GM23338 (cell line): ENCODE measurements at regions not wholly inside any gene's neighbourhood (a gene's known extent, or its start where the extent isn't known, plus 50 kb on each side); places are given as distances from the start of the nearest gene placed in this dataset.

Experiments
- ATAC-seq: fragments of 200-7000 bp; cut with Tn5 transposase; 3 replicates; pipeline ENCODE4 v1.9.1; 2020
- DNase-seq: peaks from one replicate; pipeline ENCODE4 v3.0.0-alpha.2; 2015; ENCODE audit warnings: low spot score
- H2AFZ ChIP-seq: fragments of 200-600 bp; sonication (generic); 2 replicates; pipeline ENCODE4 v1.8.0; 2016; ENCODE audit warnings: antibody characterized with exemption, mild to moderate bottlenecking, moderate library complexity
- H3F3A ChIP-seq: fragments of 200-600 bp; sonication (generic); replicated peaks from 2 replicates; pipeline ENCODE4 v1.8.0; 2017; ENCODE audit warnings: antibody characterized with exemption, mixed run types, low read depth
- H3K27ac ChIP-seq: fragments of 200-600 bp; sonication (generic); 2 replicates; pipeline ENCODE4 v1.6.1; 2016; ENCODE audit warnings: low read depth
- H3K27me3 ChIP-seq: fragments of 200-600 bp; sonication (generic); 2 replicates; pipeline ENCODE4 v1.8.0; 2016; ENCODE audit warnings: mild to moderate bottlenecking, mixed run types, moderate library complexity; ENCODE audit not compliant: insufficient read depth
- H3K36me3 ChIP-seq: fragments of 200-600 bp; sonication (generic); 2 replicates; pipeline ENCODE4 v1.8.0; 2016; ENCODE audit warnings: mild to moderate bottlenecking; ENCODE audit not compliant: insufficient read depth
- H3K4me1 ChIP-seq: fragments of 200-600 bp; sonication (generic); 2 replicates; pipeline ENCODE4 v1.8.0; 2016; ENCODE audit warnings: mild to moderate bottlenecking, moderate library complexity; ENCODE audit not compliant: insufficient read depth
- H3K4me2 ChIP-seq: fragments of 200-600 bp; sonication (generic); 2 replicates; pipeline ENCODE4 v1.7.1; 2017; ENCODE audit warnings: mixed run types
- H3K4me3 ChIP-seq: fragments of 200-600 bp; sonication (generic); 2 replicates; pipeline ENCODE4 v1.6.1; 2016; ENCODE audit warnings: mixed run types
- H3K79me2 ChIP-seq: fragments of 200-600 bp; sonication (generic); replicated peaks from 2 replicates; pipeline ENCODE4 v1.8.0; 2017; ENCODE audit warnings: mild to moderate bottlenecking; ENCODE audit not compliant: insufficient read depth
- H3K9me2 ChIP-seq: fragments of 200-600 bp; sonication (generic); 2 replicates; pipeline ENCODE4 v1.8.0; 2017; ENCODE audit not compliant: insufficient read depth
- H4K20me1 ChIP-seq: fragments of 200-600 bp; sonication (generic); replicated peaks from 2 replicates; pipeline ENCODE4 v1.8.0; 2017; ENCODE audit warnings: mild to moderate bottlenecking; ENCODE audit not compliant: insufficient read depth
- H3K27ac Mint-ChIP-seq: 2 replicates; pipeline ENCODE4 v1.8.0; 2020; ENCODE audit warnings: inconsistent platforms, mild to moderate bottlenecking, moderate library complexity, mixed read lengths
- H3K27me3 Mint-ChIP-seq: 3 replicates; pipeline ENCODE4 v1.8.0; 2022; ENCODE audit warnings: low read depth, mild to moderate bottlenecking, moderate library complexity, mixed read lengths, inconsistent platforms; ENCODE audit not compliant: insufficient read depth, poor library complexity
- H3K36me3 Mint-ChIP-seq: 3 replicates; pipeline ENCODE4 v1.8.0; 2021; ENCODE audit warnings: low read depth, mild to moderate bottlenecking, inconsistent platforms, moderate library complexity, mixed read lengths
- H3K4me1 Mint-ChIP-seq: 3 replicates; pipeline ENCODE4 v1.8.0; 2020; ENCODE audit warnings: mild to moderate bottlenecking, inconsistent platforms, mixed read lengths
- H3K4me3 Mint-ChIP-seq: 3 replicates; pipeline ENCODE4 v1.8.0; 2021; ENCODE audit warnings: moderate library complexity, mild to moderate bottlenecking, inconsistent platforms, mixed read lengths
- H3K9me3 Mint-ChIP-seq: 3 replicates; pipeline ENCODE4 v1.8.0; 2020; ENCODE audit warnings: moderate library complexity, mild to moderate bottlenecking, inconsistent platforms, mixed read lengths
- CREB1 ChIP-seq: fragments of 250-450 bp; sonication (Bioruptor Pico); IDR thresholded peaks from 2 replicates; pipeline ENCODE4 v1.5.0; 2020; ENCODE audit warnings: low read depth, mild to moderate bottlenecking, moderate library complexity
- EZH2 ChIP-seq: fragments of 200-600 bp; sonication (generic); IDR thresholded peaks from one replicate; pipeline ENCODE4 v1.8.0; 2017; ENCODE audit warnings: antibody characterized with exemption, mild to moderate bottlenecking, low read depth; ENCODE audit not compliant: unreplicated experiment
- JUNB ChIP-seq: IDR thresholded peaks from one replicate; pipeline ENCODE4 v1.6.1; 2016; ENCODE audit warnings: antibody characterized with exemption; ENCODE audit not compliant: unreplicated experiment
- REST ChIP-seq: IDR thresholded peaks from one replicate; pipeline ENCODE4 v1.6.1; 2018; ENCODE audit warnings: antibody characterized with exemption; ENCODE audit not compliant: unreplicated experiment
- ZNF114 ChIP-seq: fragments of 250-450 bp; sonication (Bioruptor Pico); IDR thresholded peaks from 2 replicates; pipeline ENCODE4 v1.5.0; 2020; ENCODE audit warnings: mild to moderate bottlenecking, moderate library complexity
- ZNF331 ChIP-seq: fragments of 250-450 bp; sonication (Bioruptor Pico); IDR thresholded peaks from 2 replicates; pipeline ENCODE4 v1.5.0; 2020; ENCODE audit warnings: low read depth, mild to moderate bottlenecking, moderate library complexity
- TF ChIP-seq, protein P1 (sequence below): fragments of 250-450 bp; sonication (Bioruptor Pico); IDR thresholded peaks from 2 replicates; pipeline ENCODE4 v1.5.0; 2020; ENCODE audit warnings: mild to moderate bottlenecking, moderate library complexity
- TF ChIP-seq, protein P2 (sequence below): IDR thresholded peaks from 2 replicates; pipeline ENCODE4 v1.6.1; 2016; ENCODE audit warnings: antibody characterized with exemption

- no peak overlapping the region for H2AFZ ChIP-seq
- H3F3A ChIP-seq, result no peaks in the 10 kb centered on the region
- no peaks in the 10 kb centered on the region for H3K36me3 ChIP-seq
- no peak overlapping the region for H3K27ac ChIP-seq
- no peak overlapping the region for H3K4me3 Mint-ChIP-seq
- H3K27me3 ChIP-seq, result no peaks in the 10 kb centered on the region
- no peak for ATAC-seq
- H3K27me3 Mint-ChIP-seq, result peaks cover 5% of the 10 kb centered on the region
- DNase-seq, result no peak
- H3K36me3 Mint-ChIP-seq, result peaks cover 19% of the 10 kb centered on the region
- H3K4me1 Mint-ChIP-seq, result peaks cover 3% of the 10 kb centered on the region; the same call in 2 of the 3 replicates
- 0 out of 2 replicates have a peak, but pooled peaks cover 12% of the 10 kb centered on the region for H3K9me2 ChIP-seq
- no peak overlapping the region for H3K4me3 ChIP-seq
- TF ChIP-seq REST (no peak), JUNB (no peak), ZNF331 (CRISPR knock-in tag) (no peak), EZH2 (no peak), ZNF114 (CRISPR knock-in tag) (no peak), CREB1 (CRISPR knock-in tag) (no peak)
- TF ChIP-seq, protein P1, sequence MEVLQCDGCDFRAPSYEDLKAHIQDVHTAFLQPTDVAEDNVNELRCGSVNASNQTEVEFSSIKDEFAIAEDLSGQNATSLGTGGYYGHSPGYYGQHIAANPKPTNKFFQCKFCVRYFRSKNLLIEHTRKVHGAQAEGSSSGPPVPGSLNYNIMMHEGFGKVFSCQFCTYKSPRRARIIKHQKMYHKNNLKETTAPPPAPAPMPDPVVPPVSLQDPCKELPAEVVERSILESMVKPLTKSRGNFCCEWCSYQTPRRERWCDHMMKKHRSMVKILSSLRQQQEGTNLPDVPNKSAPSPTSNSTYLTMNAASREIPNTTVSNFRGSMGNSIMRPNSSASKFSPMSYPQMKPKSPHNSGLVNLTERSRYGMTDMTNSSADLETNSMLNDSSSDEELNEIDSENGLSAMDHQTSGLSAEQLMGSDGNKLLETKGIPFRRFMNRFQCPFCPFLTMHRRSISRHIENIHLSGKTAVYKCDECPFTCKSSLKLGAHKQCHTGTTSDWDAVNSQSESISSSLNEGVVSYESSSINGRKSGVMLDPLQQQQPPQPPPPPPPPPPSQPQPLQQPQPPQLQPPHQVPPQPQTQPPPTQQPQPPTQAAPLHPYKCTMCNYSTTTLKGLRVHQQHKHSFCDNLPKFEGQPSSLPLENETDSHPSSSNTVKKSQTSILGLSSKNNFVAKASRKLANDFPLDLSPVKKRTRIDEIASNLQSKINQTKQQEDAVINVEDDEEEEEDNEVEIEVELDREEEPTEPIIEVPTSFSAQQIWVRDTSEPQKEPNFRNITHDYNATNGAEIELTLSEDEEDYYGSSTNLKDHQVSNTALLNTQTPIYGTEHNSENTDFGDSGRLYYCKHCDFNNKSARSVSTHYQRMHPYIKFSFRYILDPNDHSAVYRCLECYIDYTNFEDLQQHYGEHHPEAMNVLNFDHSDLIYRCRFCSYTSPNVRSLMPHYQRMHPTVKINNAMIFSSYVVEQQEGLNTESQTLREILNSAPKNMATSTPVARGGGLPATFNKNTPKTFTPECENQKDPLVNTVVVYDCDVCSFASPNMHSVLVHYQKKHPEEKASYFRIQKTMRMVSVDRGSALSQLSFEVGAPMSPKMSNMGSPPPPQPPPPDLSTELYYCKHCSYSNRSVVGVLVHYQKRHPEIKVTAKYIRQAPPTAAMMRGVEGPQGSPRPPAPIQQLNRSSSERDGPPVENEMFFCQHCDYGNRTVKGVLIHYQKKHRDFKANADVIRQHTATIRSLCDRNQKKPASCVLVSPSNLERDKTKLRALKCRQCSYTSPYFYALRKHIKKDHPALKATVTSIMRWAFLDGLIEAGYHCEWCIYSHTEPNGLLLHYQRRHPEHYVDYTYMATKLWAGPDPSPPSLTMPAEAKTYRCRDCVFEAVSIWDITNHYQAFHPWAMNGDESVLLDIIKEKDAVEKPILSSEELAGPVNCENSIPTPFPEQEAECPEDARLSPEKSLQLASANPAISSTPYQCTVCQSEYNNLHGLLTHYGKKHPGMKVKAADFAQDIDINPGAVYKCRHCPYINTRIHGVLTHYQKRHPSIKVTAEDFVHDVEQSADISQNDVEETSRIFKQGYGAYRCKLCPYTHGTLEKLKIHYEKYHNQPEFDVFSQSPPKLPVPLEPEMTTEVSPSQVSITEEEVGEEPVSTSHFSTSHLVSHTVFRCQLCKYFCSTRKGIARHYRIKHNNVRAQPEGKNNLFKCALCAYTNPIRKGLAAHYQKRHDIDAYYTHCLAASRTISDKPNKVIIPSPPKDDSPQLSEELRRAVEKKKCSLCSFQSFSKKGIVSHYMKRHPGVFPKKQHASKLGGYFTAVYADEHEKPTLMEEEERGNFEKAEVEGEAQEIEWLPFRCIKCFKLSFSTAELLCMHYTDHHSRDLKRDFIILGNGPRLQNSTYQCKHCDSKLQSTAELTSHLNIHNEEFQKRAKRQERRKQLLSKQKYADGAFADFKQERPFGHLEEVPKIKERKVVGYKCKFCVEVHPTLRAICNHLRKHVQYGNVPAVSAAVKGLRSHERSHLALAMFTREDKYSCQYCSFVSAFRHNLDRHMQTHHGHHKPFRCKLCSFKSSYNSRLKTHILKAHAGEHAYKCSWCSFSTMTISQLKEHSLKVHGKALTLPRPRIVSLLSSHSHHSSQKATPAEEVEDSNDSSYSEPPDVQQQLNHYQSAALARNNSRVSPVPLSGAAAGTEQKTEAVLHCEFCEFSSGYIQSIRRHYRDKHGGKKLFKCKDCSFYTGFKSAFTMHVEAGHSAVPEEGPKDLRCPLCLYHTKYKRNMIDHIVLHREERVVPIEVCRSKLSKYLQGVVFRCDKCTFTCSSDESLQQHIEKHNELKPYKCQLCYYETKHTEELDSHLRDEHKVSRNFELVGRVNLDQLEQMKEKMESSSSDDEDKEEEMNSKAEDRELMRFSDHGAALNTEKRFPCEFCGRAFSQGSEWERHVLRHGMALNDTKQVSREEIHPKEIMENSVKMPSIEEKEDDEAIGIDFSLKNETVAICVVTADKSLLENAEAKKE (CRISPR knock-in tag), result no peak
- TF ChIP-seq, protein P2, sequence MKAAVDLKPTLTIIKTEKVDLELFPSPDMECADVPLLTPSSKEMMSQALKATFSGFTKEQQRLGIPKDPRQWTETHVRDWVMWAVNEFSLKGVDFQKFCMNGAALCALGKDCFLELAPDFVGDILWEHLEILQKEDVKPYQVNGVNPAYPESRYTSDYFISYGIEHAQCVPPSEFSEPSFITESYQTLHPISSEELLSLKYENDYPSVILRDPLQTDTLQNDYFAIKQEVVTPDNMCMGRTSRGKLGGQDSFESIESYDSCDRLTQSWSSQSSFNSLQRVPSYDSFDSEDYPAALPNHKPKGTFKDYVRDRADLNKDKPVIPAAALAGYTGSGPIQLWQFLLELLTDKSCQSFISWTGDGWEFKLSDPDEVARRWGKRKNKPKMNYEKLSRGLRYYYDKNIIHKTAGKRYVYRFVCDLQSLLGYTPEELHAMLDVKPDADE, result no peak
- H4K20me1 ChIP-seq, result no peaks in the 10 kb centered on the region
- H3K27ac Mint-ChIP-seq, result no peak overlapping the region
- H3K9me3 Mint-ChIP-seq, result peaks cover 25% of the 10 kb centered on the region
- no peak overlapping the region for H3K4me2 ChIP-seq
- no peaks in the 10 kb centered on the region for H3K4me1 ChIP-seq
- no peaks in the 10 kb centered on the region for H3K79me2 ChIP-seq
Observed at GRCh38 chr1:101389547-101389929, 152.7 kb downstream of the S1PR1 start.
